ENCODE measurements at regions not wholly inside any gene's neighbourhood (a gene's known extent, or its start where the extent isn't known, plus 50 kb on each side); places are given as distances from the start of the nearest gene placed in this dataset.
"Not testable (repeated sequence)": the region's sequence is repeated elsewhere in the genome, so short reads cannot be mapped to it uniquely, and the experiment has no call there.

GRCh38 chr4:17058916-17059741, 160.7 kb upstream of the LDB2 start:
- intact Hi-C loops (cut with DNase I, micrococcal nuclease), result no loop called here
- DNase-seq (no peak), ATAC-seq (no peak)

GRCh38 chr4:17058536-17058915, 160.1 kb upstream of the LDB2 start:
- ATAC-seq (no peak), DNase-seq (no peak)
- intact Hi-C loops (cut with DNase I, micrococcal nuclease), result no loop called here

GRCh38 chr4:17057035-17057434, 158.6 kb upstream of the LDB2 start:
- no peak for ATAC-seq
- no peak for DNase-seq
- intact Hi-C loops (cut with DNase I, micrococcal nuclease), result no loop called here

GRCh38 chr4:17055788-17056187, 157.3 kb upstream of the LDB2 start:
- intact Hi-C loops (cut with DNase I, micrococcal nuclease), result no loop called here
- ATAC-seq (no peak), DNase-seq (no peak)

- no peak for DNase-seq
- intact Hi-C loops (cut with DNase I, micrococcal nuclease), result no loop called here
- ATAC-seq, result no peak
These were observed 147.4 kb upstream of the LDB2 start for GRCh38 chr4:17045866-17046265.

DNA sequence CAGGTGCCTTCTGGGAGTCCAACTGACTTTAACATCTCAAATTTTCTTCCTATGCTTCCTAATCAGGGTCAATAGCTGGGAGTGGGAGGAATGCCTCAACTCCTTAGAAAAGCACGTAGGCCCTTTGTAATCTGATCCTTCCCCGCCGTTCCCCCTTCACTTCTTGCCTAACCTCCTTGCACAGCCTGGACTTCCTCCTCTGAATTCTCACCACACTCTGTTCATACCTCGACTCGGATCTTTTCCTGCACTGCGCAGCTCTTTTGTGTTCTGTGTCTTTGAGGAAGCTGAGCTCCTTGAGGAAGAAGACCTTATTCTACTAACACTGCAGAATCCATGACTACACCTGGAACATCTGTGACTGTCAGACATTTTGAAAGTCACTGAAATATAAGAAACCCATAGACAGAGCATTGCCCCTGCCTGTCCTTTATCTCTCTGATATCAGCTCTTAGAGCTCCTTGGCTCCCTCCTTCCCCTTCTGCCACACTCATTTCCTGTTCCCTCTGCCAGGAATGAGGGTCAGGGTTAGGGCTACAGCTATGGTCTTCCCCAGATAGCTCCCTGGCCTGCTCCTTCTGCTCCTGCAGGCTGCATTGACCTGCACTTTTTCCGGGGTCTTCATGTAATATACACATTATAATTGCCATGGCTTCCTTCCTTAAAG, 140.2 kb upstream of the LDB2 start:
- intact Hi-C loops (cut with DNase I, micrococcal nuclease), result no loop called here
- DNase-seq (no peak), ATAC-seq (no peak)

DNA sequence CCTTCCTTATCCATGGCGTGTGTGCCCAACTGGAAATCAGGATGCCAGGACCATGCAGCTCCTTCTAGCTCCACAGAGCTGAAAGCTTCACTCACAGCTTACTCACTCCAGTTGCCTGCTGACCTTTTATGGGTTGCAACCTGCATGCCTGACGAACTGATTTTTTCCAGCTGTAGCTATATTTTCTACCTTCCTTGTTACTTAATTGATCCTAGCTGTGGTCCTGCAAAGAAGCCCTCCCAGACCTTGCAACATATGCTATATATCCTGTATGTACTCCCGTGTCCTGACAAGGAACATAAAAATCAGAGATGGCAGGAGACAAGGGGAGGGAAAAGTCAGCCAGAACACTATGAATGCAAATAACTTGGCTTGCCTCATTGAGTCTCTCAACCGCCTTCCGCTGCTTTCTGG, 135.3 kb upstream of the LDB2 start:
- no peak for ATAC-seq
- intact Hi-C loops (cut with DNase I, micrococcal nuclease), result no loop called here
- no peak for DNase-seq

- intact Hi-C loops (cut with DNase I, micrococcal nuclease), result no loop called here
- ATAC-seq (no peak), DNase-seq (no peak)
These were observed 134.8 kb upstream of the LDB2 start for GRCh38 chr4:17033025-17033767.

DNA sequence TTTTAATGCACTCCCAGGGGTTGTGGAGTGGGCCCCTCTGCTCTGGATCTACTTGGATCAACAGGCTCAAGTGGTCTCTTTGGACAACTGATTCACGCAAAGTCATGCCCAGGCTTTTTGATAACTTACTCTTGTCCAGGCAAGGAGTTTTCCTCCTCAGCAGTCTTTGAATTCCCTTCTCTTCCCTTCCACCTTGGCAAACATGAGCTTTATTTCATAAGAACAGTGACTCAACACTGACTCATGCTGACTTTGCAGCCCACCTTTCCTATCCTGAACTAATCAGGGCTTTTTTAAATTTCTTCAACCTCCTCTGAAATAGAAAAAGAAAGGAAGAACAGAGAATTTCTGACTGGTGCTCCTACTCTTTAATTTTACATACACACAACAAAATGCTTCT, 132.1 kb upstream of the LDB2 start:
- ATAC-seq, result no peak

GRCh38 chr4:17029964-17030363, 131.5 kb upstream of the LDB2 start:
- intact Hi-C loops (cut with DNase I, micrococcal nuclease), result no loop called here
- DNase-seq (no peak), ATAC-seq (no peak)

More for the DNA sequence above, 132.1 kb upstream of the LDB2 start:
- DNase-seq, result no peak
- intact Hi-C loops (cut with DNase I, micrococcal nuclease), result no loop called here

DNA sequence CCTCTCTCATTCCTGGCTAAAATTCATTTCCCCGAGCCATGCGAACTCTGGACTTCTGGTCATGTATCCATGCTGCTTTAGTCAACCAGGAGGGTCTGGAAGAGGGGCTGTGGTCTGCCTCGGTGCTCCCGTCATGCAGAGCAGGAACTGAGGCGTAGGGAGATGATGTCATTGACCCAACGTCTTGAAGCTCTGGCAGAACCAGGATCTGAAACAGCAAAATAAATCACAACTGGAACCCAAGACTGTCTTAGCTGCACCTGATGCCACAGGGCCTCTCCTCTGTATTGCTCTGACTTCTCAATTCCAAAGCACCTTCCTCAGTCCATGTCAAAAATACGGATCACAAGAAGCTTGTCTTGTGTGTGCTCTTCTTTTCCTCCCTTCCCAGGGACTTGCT, 131.0 kb upstream of the LDB2 start:
- ATAC-seq, result no peak
- intact Hi-C loops (cut with DNase I, micrococcal nuclease), result no loop called here
- DNase-seq, result no peak

- intact Hi-C loops (cut with DNase I, micrococcal nuclease), result no loop called here
- DNase-seq (no peak), ATAC-seq (no peak)
These were observed 129.1 kb upstream of the LDB2 start for GRCh38 chr4:17027495-17027894.

DNA sequence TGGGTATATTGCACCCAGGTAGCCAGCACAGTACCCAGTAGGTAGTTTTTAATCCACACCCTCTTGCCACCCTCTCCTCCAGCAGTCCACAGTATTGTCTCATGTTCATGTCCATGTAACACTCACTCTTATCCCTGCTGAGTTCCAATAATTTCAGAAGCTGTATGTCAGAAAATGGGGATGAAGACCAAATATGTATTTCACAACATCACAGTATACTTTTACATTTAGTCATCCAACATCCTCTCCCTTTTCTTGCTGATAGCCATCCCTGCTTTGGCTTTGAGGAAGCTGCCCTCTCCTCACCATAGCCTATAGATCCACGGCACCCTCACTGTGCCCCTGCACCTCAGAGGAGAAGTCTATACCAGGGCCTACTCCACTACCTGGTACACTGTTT, 126.0 kb upstream of the LDB2 start:
- intact Hi-C loops (cut with DNase I, micrococcal nuclease), result no loop called here
- ATAC-seq, result no peak
- DNase-seq, result no peak

GRCh38 chr4:17020901-17021300, 122.5 kb upstream of the LDB2 start:
- ATAC-seq (no peak), DNase-seq (no peak)
- intact Hi-C loops (cut with DNase I, micrococcal nuclease), result no loop called here

GRCh38 chr4:17020451-17020850, 122.0 kb upstream of the LDB2 start:
- intact Hi-C loops (cut with DNase I, micrococcal nuclease), result no loop called here
- no peak for DNase-seq
- no peak for ATAC-seq

- DNase-seq; ATAC-seq; intact Hi-C loops (cut with DNase I, micrococcal nuclease): not testable (repeated sequence)
These were observed 120.2 kb upstream of the LDB2 start for GRCh38 chr4:17018621-17019020.

GRCh38 chr4:17018013-17018412, 119.6 kb upstream of the LDB2 start:
- no peak for ATAC-seq

GRCh38 chr4:17013382-17014006, 115.0 kb upstream of the LDB2 start:
- DNase-seq (no peak), ATAC-seq (no peak)
- intact Hi-C loops (cut with DNase I, micrococcal nuclease), result no loop called here

More at GRCh38 chr4:17018013-17018412, 119.6 kb upstream of the LDB2 start:
- intact Hi-C loops (cut with DNase I, micrococcal nuclease), result no loop called here
- no peak for DNase-seq

- intact Hi-C loops (cut with DNase I, micrococcal nuclease), result no loop called here
- DNase-seq (no peak), ATAC-seq (no peak)
These were observed 114.0 kb upstream of the LDB2 start for GRCh38 chr4:17012451-17012850.

Data from left colon (tissue), 2 donors.